PC-9 (cell line): ENCODE measurements at regions not wholly inside any gene's neighbourhood (a gene's known extent, or its start where the extent isn't known, plus 50 kb on each side); places are given as distances from the start of the nearest gene placed in this dataset.

ENCODE experiments used
- BruUV-seq: library from RNA; stranded (reverse); fragments of 400-500 nt; replicated peaks from 2 replicates; lab custom pipeline; 2021; lab: Mats Ljungman, UMichigan
- CTCF ChIA-PET: fragments of 300-600 bp; sonication (Branson Sonifier 250); formaldehyde crosslinking; loops from one replicate; lab custom pipeline; 2022; ENCODE audit warnings: antibody characterized with exemption; lab: Charles Lee
- POLR2A ChIA-PET: fragments of 300-600 bp; sonication (Branson Sonifier 250); formaldehyde crosslinking; loops from one replicate; lab custom pipeline; 2022; ENCODE audit warnings: antibody characterized with exemption; ENCODE audit not compliant: unreplicated experiment; lab: Charles Lee
- DNase-seq, 2 experiments: peaks; one replicate each; pipeline versions ENCODE4 v3.0.0 to v3.0.0-alpha.2; 2015 to 2022; ENCODE audit warnings: mixed read lengths in 1 of 2
- H2AFZ ChIP-seq: fragments of 200-600 bp; sonication (generic); 2 replicates; pipeline ENCODE4 v1.8.1; 2017; ENCODE audit warnings: antibody characterized with exemption
- H3F3A ChIP-seq: fragments of 200-600 bp; sonication (generic); 2 replicates; pipeline ENCODE4 v1.8.1; 2017; ENCODE audit warnings: antibody characterized with exemption, mild to moderate bottlenecking, low read depth; ENCODE audit not compliant: insufficient read depth
- H3K27ac ChIP-seq: fragments of 200-600 bp; sonication (generic); 2 replicates; pipeline ENCODE4 v1.6.1; 2016; ENCODE audit warnings: mixed run types
- H3K27me3 ChIP-seq: fragments of 200-600 bp; sonication (generic); 2 replicates; pipeline ENCODE4 v1.6.1; 2016; ENCODE audit warnings: low read depth, mixed run types; ENCODE audit not compliant: insufficient read depth
- H3K36me3 ChIP-seq: fragments of 200-600 bp; sonication (generic); 2 replicates; pipeline ENCODE4 v1.6.1; 2016; ENCODE audit warnings: low read depth, mixed run types
- H3K4me1 ChIP-seq: fragments of 200-600 bp; sonication (generic); replicated peaks from 2 replicates; pipeline ENCODE4 v1.6.1; 2016; ENCODE audit warnings: mixed run types; ENCODE audit not compliant: insufficient read depth
- H3K4me2 ChIP-seq: fragments of 200-600 bp; sonication (generic); 2 replicates; pipeline ENCODE4 v1.6.1; 2017; ENCODE audit warnings: mixed run types
- H3K4me3 ChIP-seq: fragments of 200-600 bp; sonication (generic); 2 replicates; pipeline ENCODE4 v1.6.1; 2016; ENCODE audit warnings: mixed run types
- H3K79me2 ChIP-seq: fragments of 200-600 bp; sonication (generic); 2 replicates; pipeline ENCODE4 v1.6.1; 2017; ENCODE audit warnings: low read depth, mixed run types
- H3K9me2 ChIP-seq: fragments of 200-600 bp; sonication (generic); 2 replicates; pipeline ENCODE4 v1.8.1; 2017; ENCODE audit warnings: mild to moderate bottlenecking; ENCODE audit not compliant: insufficient read depth
- H3K9me3 ChIP-seq: fragments of 200-600 bp; sonication (generic); 2 replicates; pipeline ENCODE4 v1.8.1; 2016; ENCODE audit warnings: low read depth; ENCODE audit not compliant: insufficient read depth
- H4K20me1 ChIP-seq: fragments of 200-600 bp; sonication (generic); 2 replicates; pipeline ENCODE4 v1.8.1; 2017; ENCODE audit not compliant: insufficient read depth
- EZH2 ChIP-seq: fragments of 200-600 bp; sonication (generic); IDR thresholded peaks from 2 replicates; pipeline ENCODE4 v1.8.0; 2017; ENCODE audit warnings: antibody characterized with exemption, low read depth
- intact Hi-C: fragments of 100-400 bp; cut with micrococcal nuclease; formaldehyde crosslinking; loops from one replicate; pipeline ENCODE4 v1.10.0; 2022; ENCODE audit not compliant: unreplicated experiment
- TF ChIP-seq, protein P1 (sequence below): fragments of 200-600 bp; sonication (generic); conservative IDR thresholded peaks from 2 replicates; pipeline ENCODE4 v1.6.1; 2017; ENCODE audit warnings: mixed run types, antibody characterized with exemption, mild to moderate bottlenecking, moderate library complexity

DNA sequence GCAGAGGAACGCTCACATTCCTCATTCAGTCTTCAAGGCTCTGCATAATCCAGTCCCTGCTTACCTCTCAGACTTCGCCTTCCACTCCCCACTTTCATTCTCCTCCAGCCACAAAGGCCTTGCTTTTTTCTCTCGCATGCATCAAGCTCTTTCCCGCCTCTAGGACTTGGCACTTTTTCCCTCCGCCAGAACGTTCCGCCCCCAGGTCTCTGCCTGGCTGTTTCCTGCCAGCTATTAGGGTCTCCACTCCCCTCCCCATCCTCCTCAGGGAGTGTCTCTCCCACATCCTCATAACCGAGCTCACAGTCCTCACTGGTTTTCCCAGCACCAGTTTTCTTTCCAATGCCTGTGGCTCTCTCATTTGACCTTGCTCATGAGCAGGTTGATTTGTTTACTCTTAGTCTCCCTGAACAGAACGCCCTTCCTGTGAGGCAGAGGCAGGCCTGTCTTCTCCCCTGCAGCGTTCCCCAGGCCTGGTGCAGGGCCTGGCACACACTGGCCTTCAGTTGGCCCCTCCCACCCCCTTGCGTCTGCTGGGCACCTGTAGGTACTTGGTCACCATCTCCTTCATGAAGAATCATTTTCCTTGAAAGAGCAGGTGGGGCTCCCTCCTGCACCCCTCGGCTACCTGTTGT lies 75.2 kb downstream of the RTL6 start:
- POLR2A ChIA-PET: no interaction called here
- Histone ChIP-seq H3K4me1 (no peaks in the 10 kb centered on the region), H2AFZ (no peak overlapping the region), H4K20me1 (no peaks in the 10 kb centered on the region), H3K27me3 (no peaks in the 10 kb centered on the region), H3K36me3 (no peaks in the 10 kb centered on the region), H3K4me3 (no peak overlapping the region), H3K4me2 (no peak overlapping the region), H3K79me2 (no peaks in the 10 kb centered on the region), H3K9me2 (no peaks in the 10 kb centered on the region), H3F3A (no peaks in the 10 kb centered on the region), H3K27ac (no peak overlapping the region), H3K9me3 (peaks cover 9% of the 10 kb centered on the region)
- TF ChIP-seq, protein P1, sequence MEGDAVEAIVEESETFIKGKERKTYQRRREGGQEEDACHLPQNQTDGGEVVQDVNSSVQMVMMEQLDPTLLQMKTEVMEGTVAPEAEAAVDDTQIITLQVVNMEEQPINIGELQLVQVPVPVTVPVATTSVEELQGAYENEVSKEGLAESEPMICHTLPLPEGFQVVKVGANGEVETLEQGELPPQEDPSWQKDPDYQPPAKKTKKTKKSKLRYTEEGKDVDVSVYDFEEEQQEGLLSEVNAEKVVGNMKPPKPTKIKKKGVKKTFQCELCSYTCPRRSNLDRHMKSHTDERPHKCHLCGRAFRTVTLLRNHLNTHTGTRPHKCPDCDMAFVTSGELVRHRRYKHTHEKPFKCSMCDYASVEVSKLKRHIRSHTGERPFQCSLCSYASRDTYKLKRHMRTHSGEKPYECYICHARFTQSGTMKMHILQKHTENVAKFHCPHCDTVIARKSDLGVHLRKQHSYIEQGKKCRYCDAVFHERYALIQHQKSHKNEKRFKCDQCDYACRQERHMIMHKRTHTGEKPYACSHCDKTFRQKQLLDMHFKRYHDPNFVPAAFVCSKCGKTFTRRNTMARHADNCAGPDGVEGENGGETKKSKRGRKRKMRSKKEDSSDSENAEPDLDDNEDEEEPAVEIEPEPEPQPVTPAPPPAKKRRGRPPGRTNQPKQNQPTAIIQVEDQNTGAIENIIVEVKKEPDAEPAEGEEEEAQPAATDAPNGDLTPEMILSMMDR: no peak
- no peak for TF ChIP-seq EZH2
- CTCF ChIA-PET: no interaction called here
- peak in 1 of 2 experiments; percentile 10 for DNase-seq
- intact Hi-C loops: no loop called here
- BruUV-seq: no TSS peak

GRCh38 chr22:44419429-44419828 lies 78.6 kb downstream of the RTL6 start:
- H3F3A ChIP-seq: no peaks in the 10 kb centered on the region
- no peaks in the 10 kb centered on the region for H3K27me3 ChIP-seq
- H3K4me2 ChIP-seq: no peak overlapping the region
- POLR2A ChIA-PET: no interaction called here
- no peaks in the 10 kb centered on the region for H3K4me1 ChIP-seq
- H3K9me2 ChIP-seq: no peaks in the 10 kb centered on the region; the same call in 1 of the 2 replicates
- H2AFZ ChIP-seq: no peak overlapping the region
- no peaks in the 10 kb centered on the region for H4K20me1 ChIP-seq
- no peaks in the 10 kb centered on the region for H3K36me3 ChIP-seq
- intact Hi-C loops: no loop called here
- no peak overlapping the region for H3K4me3 ChIP-seq
- no peak for TF ChIP-seq EZH2
- TF ChIP-seq, protein P1: no peak
- DNase-seq: peak in 1 of 2 experiments; percentile 59
- CTCF ChIA-PET: no interaction called here
- H3K79me2 ChIP-seq: no peaks in the 10 kb centered on the region
- H3K9me3 ChIP-seq: peaks cover 9% of the 10 kb centered on the region
- no peak overlapping the region for H3K27ac ChIP-seq
- no TSS peak for BruUV-seq

DNA sequence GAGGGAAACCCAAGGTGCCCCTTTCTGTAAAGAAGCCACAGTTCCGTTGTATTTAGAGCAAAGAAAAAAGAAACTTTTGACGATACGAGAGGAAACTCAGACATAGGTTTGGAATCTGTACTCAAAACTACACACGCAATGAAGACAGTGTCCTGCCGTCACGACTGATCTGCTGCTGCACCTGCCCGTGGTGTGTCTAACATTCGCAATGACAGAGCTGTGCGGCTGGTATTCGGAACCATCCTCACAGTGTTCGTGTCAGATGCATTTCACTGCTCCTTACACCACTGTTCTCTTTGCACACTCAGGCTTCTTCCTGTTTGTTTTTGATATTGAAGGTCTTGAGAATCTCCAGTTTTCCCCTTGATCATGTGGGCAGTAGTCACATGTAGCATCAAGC lies 84.8 kb downstream of the RTL6 start:
- H3K79me2 ChIP-seq: no peaks in the 10 kb centered on the region

More for the DNA sequence above, 84.8 kb downstream of the RTL6 start:
- Histone ChIP-seq H2AFZ (no peak overlapping the region), H3K9me2 (no peaks in the 10 kb centered on the region; the same call in 1 of the 2 replicates), H3K4me2 (no peak overlapping the region), H3F3A (no peaks in the 10 kb centered on the region), H3K4me3 (no peak overlapping the region), H3K36me3 (no peaks in the 10 kb centered on the region), H3K27ac (no peak overlapping the region), H3K4me1 (no peaks in the 10 kb centered on the region), H4K20me1 (no peaks in the 10 kb centered on the region), H3K9me3 (no peaks in the 10 kb centered on the region; the same call in 1 of the 2 replicates), H3K27me3 (peaks cover 4% of the 10 kb centered on the region; the same call in 1 of the 2 replicates)
- BruUV-seq: no TSS peak
- intact Hi-C loops: no loop called here
- ChIA-PET CTCF (no interaction called here), POLR2A (no interaction called here)
- no peak for DNase-seq
- TF ChIP-seq EZH2: no peak
- TF ChIP-seq, protein P1: no peak
